OCI-LY1 (cell line): ENCODE measurements at regions not wholly inside any gene's neighbourhood (a gene's known extent, or its start where the extent isn't known, plus 50 kb on each side); places are given as distances from the start of the nearest gene placed in this dataset.

ENCODE experiments used
- H2AFZ ChIP-seq: fragments of 200-600 bp; sonication (generic), shearing (Covaris generic); 2 replicates; pipeline ENCODE4 v1.6.0; 2014; ENCODE audit warnings: antibody characterized with exemption, mild to moderate bottlenecking, low read length
- H3F3A ChIP-seq: fragments of 200-600 bp; sonication (generic), shearing (Covaris generic); 2 replicates; pipeline ENCODE4 v1.6.0; 2014; ENCODE audit warnings: mild to moderate bottlenecking, antibody characterized with exemption, low read length, moderate library complexity; ENCODE audit not compliant: insufficient read depth
- H3K27ac ChIP-seq: fragments of 200-600 bp; sonication (generic); 2 replicates; pipeline ENCODE4 v1.5.1; 2014; ENCODE audit warnings: low read length, mixed run types, mild to moderate bottlenecking, low read depth; ENCODE audit not compliant: poor library complexity, severe bottlenecking
- H3K27me3 ChIP-seq: fragments of 200-600 bp; sonication (generic); 2 replicates; pipeline ENCODE4 v1.6.0; 2014; ENCODE audit warnings: antibody characterized with exemption, mild to moderate bottlenecking, low read length, moderate library complexity; ENCODE audit not compliant: insufficient read depth
- H3K36me3 ChIP-seq: fragments of 200-600 bp; sonication (generic); 2 replicates; pipeline ENCODE4 v1.6.1; 2014; ENCODE audit warnings: mild to moderate bottlenecking, antibody characterized with exemption, low read length, moderate library complexity, mixed read lengths; ENCODE audit not compliant: insufficient read depth
- H3K4me1 ChIP-seq: fragments of 200-600 bp; sonication (generic); 2 replicates; pipeline ENCODE4 v1.5.1; 2014; ENCODE audit warnings: mild to moderate bottlenecking, low read length, moderate library complexity; ENCODE audit not compliant: insufficient read depth, severe bottlenecking
- H3K4me2 ChIP-seq: fragments of 200-600 bp; sonication (generic), shearing (Covaris generic); 2 replicates; pipeline ENCODE4 v1.6.1; 2014; ENCODE audit warnings: low read length
- H3K4me3 ChIP-seq: fragments of 200-600 bp; sonication (generic); 2 replicates; pipeline ENCODE4 v1.5.1; 2014; ENCODE audit warnings: low read length, low read depth, mild to moderate bottlenecking, mixed read lengths; ENCODE audit not compliant: poor library complexity, severe bottlenecking
- H3K79me2 ChIP-seq: fragments of 200-600 bp; shearing (Covaris generic); 2 replicates; pipeline ENCODE4 v1.6.1; 2016; ENCODE audit warnings: mixed run types, low read length, mixed read lengths; ENCODE audit not compliant: insufficient read depth
- H3K9ac ChIP-seq: fragments of 200-600 bp; sonication (generic), shearing (Covaris generic); 2 replicates; pipeline ENCODE4 v1.6.1; 2014; ENCODE audit warnings: mild to moderate bottlenecking, low read length, mixed read lengths
- H3K9me2 ChIP-seq: fragments of 200-600 bp; sonication (generic), shearing (Covaris generic); 2 replicates; pipeline ENCODE4 v1.6.1; 2014; ENCODE audit warnings: low read depth, mild to moderate bottlenecking, low read length, mixed read lengths
- H3K9me3 ChIP-seq: fragments of 200-600 bp; shearing (Covaris generic); 2 replicates; pipeline ENCODE4 v1.6.1; 2014; ENCODE audit warnings: low read length, mixed read lengths
- H4K20me1 ChIP-seq: fragments of 200-600 bp; sonication (generic), shearing (Covaris generic); 2 replicates; pipeline ENCODE4 v1.6.0; 2016; ENCODE audit warnings: mild to moderate bottlenecking, low read length; ENCODE audit not compliant: insufficient read depth
- EZH2 ChIP-seq: fragments of 200-600 bp; sonication (generic), shearing (Covaris generic); IDR thresholded peaks from 2 replicates; pipeline ENCODE4 v1.8.0; 2017; ENCODE audit warnings: borderline replicate concordance, mixed run types, mild to moderate bottlenecking, antibody characterized with exemption, low read length, moderate library complexity, mixed read lengths
- TF ChIP-seq, protein P1 (sequence below): fragments of 200-600 bp; sonication (generic), shearing (Covaris generic); IDR thresholded peaks from 2 replicates; pipeline ENCODE4 v1.5.1; 2017; ENCODE audit warnings: mild to moderate bottlenecking, antibody characterized with exemption, low read length, moderate library complexity, mixed read lengths

DNA sequence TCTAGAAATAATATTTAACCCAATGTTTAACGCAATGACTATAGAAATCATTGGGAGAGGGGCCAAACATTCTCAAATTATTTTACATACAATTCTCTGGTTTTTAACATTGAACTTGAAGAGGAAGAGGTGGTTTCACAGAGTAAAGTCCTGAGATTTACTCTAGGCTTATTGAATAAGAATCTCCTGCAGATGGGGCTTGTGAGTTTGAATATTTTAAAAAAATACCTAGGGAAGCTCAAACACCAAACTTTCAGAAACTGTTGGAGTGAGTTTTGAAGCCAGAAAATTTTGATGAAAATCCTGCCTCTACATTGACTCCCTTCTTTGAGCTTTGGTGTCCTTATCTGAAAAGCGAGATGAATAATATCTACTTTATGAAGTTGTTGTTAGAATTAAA is 906.6 kb downstream of the TUSC7 start:
- H3K27ac ChIP-seq = no peak overlapping the region

DNA sequence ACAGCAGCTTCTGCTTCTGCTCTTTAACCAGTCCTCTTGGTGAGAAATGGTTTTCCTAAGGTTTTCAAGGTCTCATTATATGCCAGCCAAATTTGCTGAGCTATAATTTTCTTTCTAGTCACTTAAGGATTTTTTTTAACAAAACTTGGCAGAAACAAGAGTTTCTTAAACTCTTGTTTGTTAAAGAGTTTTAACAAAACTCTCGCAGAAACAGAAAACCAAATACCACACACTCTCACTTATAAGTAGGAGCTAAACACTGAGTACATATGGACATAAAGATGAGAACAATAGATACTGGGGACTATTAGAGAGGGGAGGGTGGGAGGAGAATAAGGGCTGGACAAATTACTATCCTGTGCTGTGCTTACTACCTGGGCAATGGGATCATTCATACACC is 908.3 kb downstream of the TUSC7 start:
- Histone ChIP-seq H3K9me2 (no peaks in the 10 kb centered on the region), H3K27ac (no peak overlapping the region), H3K4me3 (no peak overlapping the region), H3F3A (no peaks in the 10 kb centered on the region), H3K9me3 (no peaks in the 10 kb centered on the region), H3K9ac (no peak overlapping the region), H4K20me1 (no peaks in the 10 kb centered on the region), H3K4me1 (no peaks in the 10 kb centered on the region), H2AFZ (no peak overlapping the region), H3K79me2 (no peaks in the 10 kb centered on the region), H3K4me2 (no peak overlapping the region), H3K36me3 (no peaks in the 10 kb centered on the region), H3K27me3 (no peaks in the 10 kb centered on the region)
- no peak for TF ChIP-seq EZH2
- TF ChIP-seq, protein P1, sequence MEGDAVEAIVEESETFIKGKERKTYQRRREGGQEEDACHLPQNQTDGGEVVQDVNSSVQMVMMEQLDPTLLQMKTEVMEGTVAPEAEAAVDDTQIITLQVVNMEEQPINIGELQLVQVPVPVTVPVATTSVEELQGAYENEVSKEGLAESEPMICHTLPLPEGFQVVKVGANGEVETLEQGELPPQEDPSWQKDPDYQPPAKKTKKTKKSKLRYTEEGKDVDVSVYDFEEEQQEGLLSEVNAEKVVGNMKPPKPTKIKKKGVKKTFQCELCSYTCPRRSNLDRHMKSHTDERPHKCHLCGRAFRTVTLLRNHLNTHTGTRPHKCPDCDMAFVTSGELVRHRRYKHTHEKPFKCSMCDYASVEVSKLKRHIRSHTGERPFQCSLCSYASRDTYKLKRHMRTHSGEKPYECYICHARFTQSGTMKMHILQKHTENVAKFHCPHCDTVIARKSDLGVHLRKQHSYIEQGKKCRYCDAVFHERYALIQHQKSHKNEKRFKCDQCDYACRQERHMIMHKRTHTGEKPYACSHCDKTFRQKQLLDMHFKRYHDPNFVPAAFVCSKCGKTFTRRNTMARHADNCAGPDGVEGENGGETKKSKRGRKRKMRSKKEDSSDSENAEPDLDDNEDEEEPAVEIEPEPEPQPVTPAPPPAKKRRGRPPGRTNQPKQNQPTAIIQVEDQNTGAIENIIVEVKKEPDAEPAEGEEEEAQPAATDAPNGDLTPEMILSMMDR = no peak

More for the DNA sequence above, 906.6 kb downstream of the TUSC7 start:
- H3K4me1 ChIP-seq = no peaks in the 10 kb centered on the region
- H3K9me2 ChIP-seq = no peaks in the 10 kb centered on the region
- no peaks in the 10 kb centered on the region for H3K79me2 ChIP-seq
- no peak overlapping the region for H2AFZ ChIP-seq
- no peaks in the 10 kb centered on the region for H4K20me1 ChIP-seq
- no peak overlapping the region for H3K4me2 ChIP-seq
- H3F3A ChIP-seq = no peaks in the 10 kb centered on the region
- H3K4me3 ChIP-seq = no peak overlapping the region
- H3K27me3 ChIP-seq = no peaks in the 10 kb centered on the region
- no peaks in the 10 kb centered on the region for H3K36me3 ChIP-seq
- no peak for TF ChIP-seq EZH2
- TF ChIP-seq, protein P1 = no peak
- H3K9ac ChIP-seq = no peak overlapping the region
- H3K9me3 ChIP-seq = no peaks in the 10 kb centered on the region

DNA sequence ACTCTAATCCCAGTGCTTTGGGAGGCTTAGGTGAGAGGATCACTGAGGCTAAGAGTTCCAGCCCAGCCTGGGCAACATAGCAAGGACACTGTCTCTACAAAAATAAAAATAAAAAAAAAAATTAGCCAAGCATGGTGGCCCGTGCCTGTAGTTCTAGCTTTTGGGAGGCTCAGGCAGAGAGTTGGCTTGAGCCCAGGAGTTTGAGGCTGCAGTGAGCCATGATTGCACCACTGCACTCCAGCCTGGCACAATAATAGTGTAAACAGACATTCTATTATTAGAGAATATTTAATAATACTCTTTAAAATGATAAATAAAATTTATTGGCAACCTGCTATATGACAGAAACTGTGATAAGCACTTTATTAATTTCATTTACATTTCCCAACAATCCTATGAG is 908.9 kb downstream of the TUSC7 start:
- H3K27ac ChIP-seq = no peak overlapping the region
- no peaks in the 10 kb centered on the region for H3K36me3 ChIP-seq
- no peak overlapping the region for H3K4me3 ChIP-seq
- H3K9me3 ChIP-seq = no peaks in the 10 kb centered on the region
- H3F3A ChIP-seq = no peaks in the 10 kb centered on the region
- no peak overlapping the region for H2AFZ ChIP-seq
- H4K20me1 ChIP-seq = no peaks in the 10 kb centered on the region
- TF ChIP-seq, protein P1 = no peak
- TF ChIP-seq EZH2 = no peak
- H3K4me2 ChIP-seq = no peak overlapping the region
- no peaks in the 10 kb centered on the region for H3K79me2 ChIP-seq
- H3K9ac ChIP-seq = no peak overlapping the region
- H3K27me3 ChIP-seq = no peaks in the 10 kb centered on the region
- no peaks in the 10 kb centered on the region for H3K9me2 ChIP-seq
- H3K4me1 ChIP-seq = no peaks in the 10 kb centered on the region
